Nucleus accumbens (tissue), 56 donors: ENCODE measurements at regions not wholly inside any gene's neighbourhood (a gene's known extent, or its start where the extent isn't known, plus 50 kb on each side); places are given as distances from the start of the nearest gene placed in this dataset.
A peak's percentile ranks its signal among the peaks of the same experiment; 100 is the strongest.

Experiments used
- DNase-seq, 56 donors: peaks; one replicate each; lab custom pipeline; 2025; lab: John Stamatoyannopoulos, UW

- DNase-seq = peak in 1 of 56 donors; percentile 9
These were observed 62.3 kb downstream of the UCHL1 start for GRCh38 chr4:41318839-41319530.

- DNase-seq = no peak
These were observed 62.8 kb downstream of the UCHL1 start for GRCh38 chr4:41319553-41319952.

- DNase-seq = no peak
These were observed 63.5 kb downstream of the UCHL1 start for GRCh38 chr4:41320278-41320677.

DNA sequence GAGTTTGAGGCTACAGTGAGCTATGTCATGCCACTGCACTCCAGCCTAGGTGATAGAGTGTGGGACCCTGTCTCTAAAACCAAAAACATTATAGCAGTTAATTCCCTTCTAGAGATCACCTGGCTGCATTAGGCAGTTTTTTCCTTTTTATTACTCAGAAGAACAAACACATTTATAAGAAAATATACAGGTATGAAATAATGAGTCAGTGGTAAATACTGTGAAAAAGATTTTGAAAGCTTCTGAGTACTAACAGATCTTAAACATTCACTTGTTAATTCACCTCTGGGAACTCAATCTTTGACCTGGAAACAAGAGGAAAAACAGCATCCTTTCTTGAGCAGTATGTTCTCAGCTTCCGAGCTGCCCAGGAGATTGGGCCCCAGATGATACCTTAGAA lies 64.1 kb downstream of the UCHL1 start:
- DNase-seq = no peak

- no peak for DNase-seq
These were observed 64.7 kb downstream of the UCHL1 start for GRCh38 chr4:41321216-41321945.

DNA sequence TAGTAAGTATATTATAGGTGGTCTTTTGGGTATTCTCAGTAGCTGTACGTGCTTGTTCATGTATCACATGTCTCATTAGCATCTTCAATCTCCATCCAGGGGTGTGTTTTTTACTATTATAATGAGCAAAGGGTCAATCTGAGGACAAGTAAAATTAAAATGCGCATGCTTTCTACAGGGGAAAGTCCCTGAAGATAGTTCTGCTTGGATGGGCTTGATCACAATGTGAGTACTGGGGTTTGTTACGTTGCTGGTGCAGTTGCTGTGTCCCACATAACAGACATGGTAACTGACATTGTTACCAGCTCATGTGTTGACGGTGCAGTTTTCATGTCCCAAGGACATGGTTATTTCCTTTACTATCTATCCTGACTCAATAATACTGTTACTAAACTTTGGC lies 65.9 kb downstream of the UCHL1 start:
- no peak for DNase-seq

- DNase-seq = no peak
These were observed 66.5 kb downstream of the UCHL1 start for GRCh38 chr4:41323179-41323578.

DNA sequence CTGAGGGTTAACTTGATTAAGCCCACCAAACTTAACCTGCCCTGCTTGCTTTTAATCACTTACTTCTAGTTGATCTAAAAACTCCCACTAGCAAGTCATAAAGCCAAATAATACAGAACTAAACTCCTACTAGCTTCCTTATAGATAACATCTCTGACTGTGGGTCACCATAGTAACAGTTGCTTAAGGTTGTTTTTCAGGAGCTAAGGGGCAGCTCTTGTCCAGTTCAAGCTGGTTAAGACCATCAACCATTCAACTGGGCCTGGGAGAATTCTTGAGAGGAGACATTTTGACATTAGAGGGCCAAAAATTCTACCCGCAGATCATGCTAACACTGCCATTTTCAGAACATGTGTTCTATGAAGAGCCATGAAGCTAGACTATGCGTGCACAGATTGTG lies 67.0 kb downstream of the UCHL1 start:
- no peak for DNase-seq

DNA sequence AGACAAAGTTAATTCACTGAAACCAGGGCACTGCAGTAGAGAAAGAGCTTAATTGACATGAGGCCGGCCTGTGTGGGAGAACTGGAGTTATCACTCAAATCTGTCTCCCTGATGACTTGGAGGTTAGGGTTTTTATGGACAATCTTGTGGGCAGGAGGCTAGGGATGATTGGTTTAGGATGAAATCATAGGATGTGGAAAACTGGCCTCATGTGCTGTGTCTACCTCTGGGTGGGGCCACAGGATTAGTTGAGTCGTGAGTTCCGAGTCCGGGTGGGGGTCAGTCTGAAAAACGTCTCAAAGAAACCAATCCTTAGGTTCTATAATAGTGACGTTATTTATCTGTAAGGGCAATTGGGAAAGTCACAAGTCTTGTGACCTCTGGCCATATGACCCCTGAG lies 68.1 kb downstream of the UCHL1 start:
- no peak for DNase-seq

GRCh38 chr4:41325901-41326300 lies 69.2 kb downstream of the UCHL1 start:
- DNase-seq = no peak

DNA sequence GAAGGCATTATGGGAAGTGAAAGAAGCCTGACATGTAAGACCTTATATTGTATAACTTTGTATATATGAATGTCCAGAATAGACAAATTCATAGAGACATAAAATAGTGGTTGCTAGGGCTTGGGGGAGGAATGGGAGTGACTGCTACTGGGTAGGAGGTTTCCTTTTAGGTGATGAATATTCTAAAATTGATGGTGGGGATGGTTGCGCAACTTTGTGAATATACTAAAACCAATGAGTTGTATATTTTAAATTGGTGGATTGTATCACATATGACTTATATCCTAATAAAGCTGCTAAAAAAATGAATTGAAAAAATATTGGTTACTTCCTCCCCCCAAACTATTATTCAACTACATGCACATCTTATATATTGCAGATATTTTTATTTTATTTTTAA lies 70.0 kb downstream of the UCHL1 start:
- no peak for DNase-seq

- DNase-seq = no peak
These were observed 71.0 kb downstream of the UCHL1 start for GRCh38 chr4:41327770-41328169.

- DNase-seq = no peak
These were observed 72.6 kb downstream of the UCHL1 start for GRCh38 chr4:41329361-41329760.

GRCh38 chr4:41331224-41331623 lies 74.5 kb downstream of the UCHL1 start:
- DNase-seq = no peak

DNA sequence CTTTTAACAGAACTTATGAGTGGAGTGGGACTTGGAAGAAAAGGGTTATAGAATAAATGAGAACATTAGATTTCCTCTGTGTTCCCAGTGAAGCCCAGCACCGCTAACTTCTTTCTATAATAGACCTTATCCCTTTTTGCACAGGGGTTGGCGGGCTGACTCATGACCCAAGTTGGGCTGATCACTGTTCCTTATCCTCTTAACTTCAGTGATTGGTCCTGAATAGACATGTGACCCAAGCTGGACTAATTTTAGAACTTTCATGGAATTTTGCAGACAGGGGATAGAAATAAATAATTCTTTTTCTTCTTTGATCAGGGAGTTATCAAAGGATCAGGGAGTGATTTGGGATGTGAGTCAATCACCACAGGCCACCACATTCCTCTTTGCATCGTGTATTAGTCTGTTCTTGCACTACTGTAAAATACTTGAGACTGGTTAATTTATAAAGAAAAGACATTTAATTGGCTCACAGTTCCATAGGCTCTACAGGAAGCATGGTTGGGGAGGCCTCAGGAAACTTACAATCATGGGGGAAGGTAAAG lies 75.9 kb downstream of the UCHL1 start:
- DNase-seq = no peak

DNA sequence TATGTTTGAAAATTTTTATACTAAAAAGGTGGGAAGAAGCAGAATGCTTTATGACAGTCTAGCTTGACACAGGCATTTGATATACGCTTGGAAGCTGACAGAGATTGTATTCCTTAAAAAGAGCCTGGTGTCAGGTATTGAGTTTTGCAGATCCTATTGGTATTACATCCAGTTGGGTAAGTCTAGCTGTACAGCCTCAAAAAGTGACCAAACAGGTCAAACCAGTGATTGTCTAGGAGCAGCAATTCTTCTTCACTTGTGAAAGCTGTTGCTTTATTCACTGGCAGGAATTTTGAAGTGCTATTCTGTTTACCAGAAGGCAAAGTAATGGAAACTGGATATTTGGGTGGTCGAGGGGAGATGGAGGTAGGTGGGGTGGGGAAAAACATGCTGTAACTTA lies 77.5 kb downstream of the UCHL1 start:
- no peak for DNase-seq

DNA sequence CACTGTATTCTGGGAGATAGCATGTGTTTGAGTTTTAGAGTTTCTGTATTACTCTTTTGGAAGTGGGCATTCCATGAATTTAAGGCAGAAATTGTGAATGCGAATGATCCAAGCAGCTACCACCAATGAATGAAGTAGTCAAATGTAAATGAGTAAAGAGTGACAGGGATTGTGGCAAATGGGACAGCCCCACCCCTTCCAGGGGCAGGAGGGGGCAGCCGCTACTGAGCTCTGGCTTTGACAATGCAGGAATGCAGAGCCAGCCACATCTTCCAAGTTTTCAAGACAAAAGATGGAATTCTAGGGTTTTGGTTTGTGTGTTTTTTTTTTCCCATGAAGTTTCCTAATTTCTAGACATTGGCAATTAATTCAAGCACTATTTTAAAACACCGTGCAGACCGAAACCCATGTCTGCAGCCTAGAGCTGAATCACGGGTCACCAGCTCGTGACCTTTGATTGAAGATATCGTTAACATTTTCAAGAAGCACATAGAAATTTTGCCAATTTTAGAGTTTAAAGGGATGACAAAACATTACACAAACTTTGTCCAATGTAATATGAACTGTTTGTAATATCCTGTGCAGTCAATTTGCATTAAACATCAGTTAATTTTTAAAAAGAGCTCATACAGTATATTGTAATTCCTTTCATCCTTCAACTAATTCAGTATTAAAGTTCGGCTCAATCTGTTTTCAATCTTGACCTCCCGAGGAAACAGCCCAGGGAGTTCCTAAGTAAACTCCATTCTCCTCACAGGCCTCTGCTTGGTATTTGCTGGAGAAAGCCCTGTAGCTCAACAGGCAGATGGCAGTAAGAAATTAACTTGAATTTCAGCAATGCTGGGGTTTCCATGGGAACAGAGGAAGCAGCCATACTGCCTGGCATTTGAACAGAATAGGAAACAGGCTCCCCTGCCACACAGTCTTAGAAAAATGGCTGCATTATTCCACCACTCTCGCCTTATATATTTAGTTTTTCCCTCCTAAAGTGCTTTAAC lies 83.4 kb downstream of the UCHL1 start:
- peak in 47 of 56 donors; percentile 2 to 81 (median 42) for DNase-seq

GRCh38 chr4:41346306-41347061 lies 89.8 kb downstream of the UCHL1 start:
- no peak for DNase-seq

GRCh38 chr4:41349021-41349420 lies 92.3 kb downstream of the UCHL1 start:
- DNase-seq = no peak
